ENCODE measurements at regions not wholly inside any gene's neighbourhood (a gene's known extent, or its start where the extent isn't known, plus 50 kb on each side); places are given as distances from the start of the nearest gene placed in this dataset.

DNA sequence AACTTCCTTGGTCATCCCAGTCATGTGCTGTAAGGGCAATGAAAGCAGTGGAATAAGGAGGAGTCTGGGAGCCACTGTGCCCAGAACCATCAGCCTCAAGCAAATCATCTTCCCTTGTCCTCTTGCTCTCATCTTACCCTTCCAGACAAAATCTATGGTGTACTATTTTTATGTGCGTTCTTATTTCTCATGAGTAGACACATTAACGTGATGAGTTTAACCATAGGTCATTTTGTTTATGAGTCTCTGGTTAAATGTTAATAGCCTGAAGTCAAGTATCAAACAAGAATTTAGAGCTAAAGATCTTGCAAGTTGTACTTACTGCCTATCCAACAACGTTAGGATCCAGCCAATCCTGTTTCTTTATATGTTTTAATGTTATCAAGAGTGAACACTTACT lies 495.3 kb downstream of the SPRY1 start:
- H3K4me3 ChIP-seq (ENCODE audit: low read depth, low read length, poor library complexity, severe bottlenecking), result no peak overlapping the region
- no peaks in the 10 kb centered on the region for H3K4me1 ChIP-seq (ENCODE audit: insufficient read depth, low read length, poor library complexity, severe bottlenecking)
- TF ChIP-seq, protein P1, sequence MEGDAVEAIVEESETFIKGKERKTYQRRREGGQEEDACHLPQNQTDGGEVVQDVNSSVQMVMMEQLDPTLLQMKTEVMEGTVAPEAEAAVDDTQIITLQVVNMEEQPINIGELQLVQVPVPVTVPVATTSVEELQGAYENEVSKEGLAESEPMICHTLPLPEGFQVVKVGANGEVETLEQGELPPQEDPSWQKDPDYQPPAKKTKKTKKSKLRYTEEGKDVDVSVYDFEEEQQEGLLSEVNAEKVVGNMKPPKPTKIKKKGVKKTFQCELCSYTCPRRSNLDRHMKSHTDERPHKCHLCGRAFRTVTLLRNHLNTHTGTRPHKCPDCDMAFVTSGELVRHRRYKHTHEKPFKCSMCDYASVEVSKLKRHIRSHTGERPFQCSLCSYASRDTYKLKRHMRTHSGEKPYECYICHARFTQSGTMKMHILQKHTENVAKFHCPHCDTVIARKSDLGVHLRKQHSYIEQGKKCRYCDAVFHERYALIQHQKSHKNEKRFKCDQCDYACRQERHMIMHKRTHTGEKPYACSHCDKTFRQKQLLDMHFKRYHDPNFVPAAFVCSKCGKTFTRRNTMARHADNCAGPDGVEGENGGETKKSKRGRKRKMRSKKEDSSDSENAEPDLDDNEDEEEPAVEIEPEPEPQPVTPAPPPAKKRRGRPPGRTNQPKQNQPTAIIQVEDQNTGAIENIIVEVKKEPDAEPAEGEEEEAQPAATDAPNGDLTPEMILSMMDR (conservative IDR thresholded peaks at IDR 0.05; ENCODE audit: low read length), result no peak
- TF ChIP-seq EZH2phosphoT487 (IDR thresholded peaks at IDR 0.05; ENCODE audit: borderline replicate concordance, low read depth, low read length), result no peak
- no peaks in the 10 kb centered on the region for H3K9me3 ChIP-seq (ENCODE audit: low read length)
- H3K4me2 ChIP-seq (ENCODE audit: low read length), result no peak overlapping the region
- H3K27ac ChIP-seq (ENCODE audit: low read depth, low read length, poor library complexity, severe bottlenecking), result no peak overlapping the region
- no peaks in the 10 kb centered on the region for H3K36me3 ChIP-seq (ENCODE audit: insufficient read depth, low read length)
- intact Hi-C loops (cut with micrococcal nuclease; ENCODE audit: unreplicated experiment), result no loop called here
- BruUV-seq (replicated peaks), result no TSS peak
- DNase-seq (ENCODE audit: low spot score), result no peak
- H2AFZ ChIP-seq (ENCODE audit: low read length), result no peak overlapping the region
- ChIA-PET CTCF (ENCODE audit: unreplicated experiment) (no interaction called here), POLR2A (interaction anchor here (0.6 to 1.6 kb wide), 4 partner anchors 10 to 1015 kb away, joined by 3 to 4 read pairs (median 3); no protein-coding TSS in a partner anchor)
- no peaks in the 10 kb centered on the region for H3K9me2 ChIP-seq (ENCODE audit: insufficient read depth, low read length)
- H4K20me1 ChIP-seq (ENCODE audit: insufficient read depth, low read length), result no peaks in the 10 kb centered on the region
- no peaks in the 10 kb centered on the region for H3K79me2 ChIP-seq (ENCODE audit: insufficient read depth, low read depth, low read length)

DNA sequence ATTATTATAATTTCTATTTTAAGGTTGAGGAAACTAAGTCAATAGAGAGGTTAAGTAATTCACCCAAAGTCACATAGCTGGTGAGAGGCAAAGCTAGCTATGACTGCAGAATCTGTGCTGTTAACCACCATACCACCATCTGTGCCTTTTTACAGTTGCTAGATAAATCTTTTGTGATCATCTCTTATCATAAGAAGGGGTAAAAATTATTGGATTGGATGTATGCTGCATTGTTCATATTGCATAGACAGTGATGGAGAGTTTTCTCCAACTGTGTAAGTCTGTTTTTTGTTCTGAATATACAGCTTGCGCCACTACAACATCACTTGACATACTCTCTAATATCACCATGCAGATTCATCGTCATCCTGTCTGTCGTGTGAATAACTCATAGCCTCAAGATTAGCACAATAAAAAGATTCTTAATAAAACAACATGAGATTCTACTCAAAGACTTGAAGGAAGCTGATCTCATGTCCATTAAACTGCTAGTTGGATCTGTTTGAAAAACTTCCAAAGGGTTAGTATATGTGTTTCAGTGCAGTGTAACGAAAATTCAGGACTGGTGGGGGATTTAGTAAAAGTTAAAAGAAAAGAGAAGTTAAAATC lies 495.9 kb downstream of the SPRY1 start:
- Histone ChIP-seq H3K79me2 (ENCODE audit: insufficient read depth, low read depth, low read length) (no peaks in the 10 kb centered on the region), H3K27ac (ENCODE audit: low read depth, low read length, poor library complexity, severe bottlenecking) (no peak overlapping the region), H3K4me3 (ENCODE audit: low read depth, low read length, poor library complexity, severe bottlenecking) (no peak overlapping the region), H3K4me2 (ENCODE audit: low read length) (no peak overlapping the region), H3K36me3 (ENCODE audit: insufficient read depth, low read length) (no peaks in the 10 kb centered on the region), H4K20me1 (ENCODE audit: insufficient read depth, low read length) (no peaks in the 10 kb centered on the region), H3K9me3 (ENCODE audit: low read length) (no peaks in the 10 kb centered on the region), H2AFZ (ENCODE audit: low read length) (no peak overlapping the region), H3K4me1 (ENCODE audit: insufficient read depth, low read length, poor library complexity, severe bottlenecking) (no peaks in the 10 kb centered on the region), H3K9me2 (ENCODE audit: insufficient read depth, low read length) (no peaks in the 10 kb centered on the region)
- BruUV-seq (replicated peaks), result no TSS peak
- DNase-seq (ENCODE audit: low spot score), result no peak
- TF ChIP-seq, protein P1 (conservative IDR thresholded peaks at IDR 0.05; ENCODE audit: low read length), result no peak
- TF ChIP-seq EZH2phosphoT487 (IDR thresholded peaks at IDR 0.05; ENCODE audit: borderline replicate concordance, low read depth, low read length), result no peak
- intact Hi-C loops (cut with micrococcal nuclease; ENCODE audit: unreplicated experiment), result no loop called here
- ChIA-PET POLR2A (interaction anchor here (0.8 to 1.6 kb wide), 2 partner anchors 10 to 113 kb away, joined by 3 read pairs; no protein-coding TSS in a partner anchor), CTCF (ENCODE audit: unreplicated experiment) (no interaction called here)

Data from OCI-LY7 (cell line).